Mesenteric fat pad (tissue), 1 donor: ENCODE measurements at regions not wholly inside any gene's neighbourhood (a gene's known extent, or its start where the extent isn't known, plus 50 kb on each side); places are given as distances from the start of the nearest gene placed in this dataset.

Experiments
- DNase-seq: peaks from one replicate; pipeline ENCODE4 v3.0.0-alpha.2; 2020; ENCODE audit warnings: low spot score
- donor health status: DM: yes; HTN: yes; CAD: no.

DNA sequence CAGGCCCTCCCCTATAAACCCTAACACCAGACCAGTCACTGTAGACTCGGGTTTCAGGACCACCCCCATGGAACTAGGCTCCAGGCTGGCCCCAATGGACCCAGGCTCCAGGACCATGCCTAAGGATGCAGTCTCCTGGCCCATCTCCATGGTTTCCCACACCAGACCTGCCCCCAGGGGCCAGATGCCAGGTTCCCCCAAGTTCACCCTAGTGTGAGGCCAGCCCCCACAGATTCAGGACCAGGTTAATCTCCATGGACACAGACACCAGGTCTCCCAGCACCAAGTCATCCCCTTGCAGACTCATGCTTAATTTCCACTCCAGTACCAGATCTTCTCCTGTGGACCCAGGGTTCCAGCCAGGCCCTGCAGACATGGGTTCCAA, 103.8 kb upstream of the LANCL2 start:
- DNase-seq: peak; percentile 69

DNA sequence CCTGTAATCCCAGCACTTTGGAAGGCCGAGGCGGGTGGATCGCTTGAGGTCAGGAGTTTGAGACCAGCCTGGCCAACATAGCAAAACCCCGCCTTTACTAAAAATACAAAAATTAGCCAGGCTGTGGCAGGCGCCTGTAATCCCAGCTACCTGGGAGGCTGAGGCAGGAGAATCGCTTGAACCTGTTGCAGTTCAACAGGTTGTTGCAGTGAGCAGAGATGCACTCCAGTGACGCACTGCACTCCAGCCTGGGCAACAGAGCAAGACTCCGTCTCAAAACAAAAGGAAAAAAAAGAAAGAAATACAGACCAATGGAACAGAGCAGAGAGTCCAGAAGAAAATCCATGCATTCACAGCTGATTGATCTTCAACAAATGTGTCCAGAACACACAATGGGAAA, 99.8 kb upstream of the LANCL2 start:
- DNase-seq: peak; percentile 43

DNA sequence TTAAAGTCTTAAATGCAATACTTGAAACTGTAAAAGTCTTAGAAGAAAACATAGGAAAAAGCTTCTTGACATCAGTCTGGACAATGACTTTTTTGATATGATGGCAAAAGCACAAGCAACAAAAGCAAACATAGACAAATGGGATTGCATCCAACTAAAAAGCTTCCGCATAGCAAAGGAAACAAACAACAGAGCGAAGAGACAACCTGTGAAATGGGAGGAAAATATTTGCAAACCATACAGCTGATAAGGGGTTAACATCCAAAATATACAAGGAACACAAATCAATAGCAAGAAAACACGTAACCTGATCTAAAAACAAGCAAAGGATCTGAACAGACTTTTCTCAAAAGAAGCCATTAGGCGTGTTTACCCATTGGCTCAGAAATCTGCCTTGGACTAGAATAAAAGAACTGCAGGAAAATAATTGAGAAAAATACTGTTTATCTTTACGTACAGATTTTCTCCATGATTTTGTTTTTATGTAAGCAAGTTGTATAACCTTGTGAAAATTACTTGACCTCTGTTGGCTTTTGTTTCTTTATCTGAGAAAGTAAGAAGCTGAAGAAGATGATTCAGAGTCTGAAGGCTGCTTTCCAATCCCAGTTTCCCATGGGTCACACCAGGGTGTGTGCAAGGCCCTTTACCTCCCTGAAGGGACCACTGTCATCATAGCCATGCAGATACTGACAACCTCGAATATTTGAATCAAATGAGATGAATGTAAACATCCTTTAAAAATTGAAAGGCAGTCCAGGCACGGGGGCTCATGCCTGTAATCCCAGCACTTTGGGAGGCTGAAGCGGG, 99.1 kb upstream of the LANCL2 start:
- no peak for DNase-seq

DNA sequence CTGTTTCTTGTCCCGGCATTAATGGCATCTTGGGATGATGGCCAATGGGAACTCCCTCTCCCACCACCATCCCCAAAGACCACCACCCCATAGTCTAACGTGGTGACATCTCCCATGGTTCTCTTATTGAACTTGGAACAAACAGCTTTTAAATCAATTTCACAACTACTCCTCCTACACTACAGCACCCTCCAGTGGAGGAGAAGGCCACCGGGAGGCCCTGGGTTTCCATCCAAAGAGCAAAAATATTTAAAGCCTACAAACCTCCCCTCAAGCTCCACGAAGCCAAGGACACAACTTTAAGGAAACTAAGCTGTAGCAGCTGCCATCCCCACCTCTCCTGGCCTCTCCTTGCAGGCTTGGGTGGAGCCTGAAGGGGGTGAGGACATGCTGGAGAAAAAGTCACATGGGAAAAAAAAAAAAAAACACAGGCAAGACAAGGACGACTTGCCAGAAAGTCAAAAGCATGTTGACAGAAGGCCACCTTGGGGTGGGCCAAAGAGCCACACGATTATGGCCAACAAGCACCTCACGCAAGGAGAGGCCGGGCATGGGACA, 94.0 kb upstream of the LANCL2 start:
- DNase-seq: peak; percentile 26

DNA sequence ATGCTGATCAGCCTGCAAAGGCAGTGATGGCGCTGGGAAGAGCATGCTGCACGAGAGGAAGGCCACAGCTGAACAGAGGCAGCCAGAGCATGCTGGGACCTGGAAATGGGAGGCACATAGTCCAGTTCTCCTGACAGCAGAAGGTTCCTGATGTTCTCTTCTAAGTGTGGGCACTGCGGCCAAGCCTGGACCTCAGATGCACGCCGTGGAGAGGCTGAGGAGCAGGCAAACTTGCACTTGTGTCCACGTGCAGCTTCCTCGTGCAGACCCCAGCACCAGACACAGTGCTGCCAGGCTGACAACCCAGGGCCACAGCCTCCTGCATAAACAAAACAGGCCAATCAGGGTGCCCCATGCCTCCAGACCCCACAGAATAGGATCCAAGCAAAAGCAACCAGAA, 93.5 kb upstream of the LANCL2 start:
- DNase-seq: peak; percentile 84

DNA sequence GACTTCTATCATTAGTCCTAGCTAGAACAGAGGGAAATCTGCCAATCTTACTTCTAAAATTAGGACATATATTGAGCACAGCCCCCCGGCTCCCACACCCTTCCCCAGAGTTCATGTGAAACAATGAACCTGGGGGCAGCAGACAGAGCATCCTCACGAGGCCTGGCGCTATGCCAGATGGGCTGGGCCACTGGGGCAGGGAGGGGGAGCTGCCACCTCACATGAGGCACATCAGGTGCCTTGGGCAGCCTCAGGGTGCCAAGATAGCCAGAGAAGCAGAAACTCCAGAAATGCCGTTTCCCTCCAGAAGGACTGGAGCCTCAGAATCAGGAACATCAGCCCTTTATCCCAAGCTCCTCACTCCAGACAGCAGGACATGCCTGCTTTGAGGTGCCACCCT, 92.8 kb upstream of the LANCL2 start:
- peak; percentile 83 for DNase-seq

DNA sequence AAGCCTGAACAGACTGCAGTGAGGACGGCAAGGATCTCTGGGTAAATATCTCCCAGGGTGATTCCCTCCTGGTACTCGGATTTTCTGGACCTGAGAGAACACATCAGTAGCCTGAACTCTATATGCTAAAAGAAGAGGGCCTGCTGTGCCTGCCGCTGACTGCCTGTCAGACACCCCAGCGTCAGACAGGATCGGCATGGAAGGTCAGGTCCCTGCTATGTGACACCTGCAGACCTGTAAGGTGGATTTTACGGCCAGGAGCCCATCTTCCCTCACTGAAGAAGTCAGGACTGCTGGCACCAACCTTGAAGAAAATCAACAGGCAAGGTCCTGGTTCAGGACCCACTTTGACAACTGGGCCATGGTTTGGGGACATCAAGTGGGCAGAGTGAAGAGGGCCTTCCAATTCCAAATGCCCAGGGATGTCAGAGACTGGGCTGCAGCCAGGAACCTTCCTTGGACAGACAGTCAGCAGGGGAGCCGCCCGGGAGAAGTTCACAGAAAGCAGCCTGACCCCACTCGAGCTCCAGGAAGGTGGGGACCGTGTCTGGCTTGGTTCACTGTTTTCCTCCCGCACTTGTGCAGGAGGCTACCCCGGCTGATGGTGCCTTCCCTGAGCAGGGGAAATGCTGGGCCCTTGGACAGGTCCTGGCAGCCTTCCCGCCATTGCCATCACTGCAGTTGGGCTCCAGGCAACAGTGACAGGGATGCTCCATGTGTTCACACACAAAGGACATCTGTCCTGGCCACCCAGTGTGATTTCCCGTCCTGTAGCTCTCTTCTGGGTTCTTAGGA, 91.8 kb upstream of the LANCL2 start:
- peak; percentile 81 for DNase-seq

DNA sequence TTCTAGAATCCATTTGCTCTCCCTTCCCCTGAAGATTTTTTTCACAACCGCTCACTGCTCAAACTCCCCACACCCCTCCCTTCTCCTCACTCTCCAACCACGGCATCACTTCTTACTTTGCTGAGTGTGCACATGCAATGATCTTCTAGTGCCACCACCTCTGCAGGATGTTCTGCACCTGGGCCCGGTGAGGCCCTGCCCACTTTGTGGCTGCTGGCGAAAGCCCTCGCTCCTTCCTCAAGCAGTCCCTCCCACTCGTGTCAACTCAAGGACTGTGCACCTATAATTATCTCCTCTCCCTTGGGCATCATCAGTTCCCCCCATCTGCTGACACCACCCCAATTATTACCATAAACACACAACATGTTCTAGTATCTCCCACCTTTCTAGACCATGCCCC, 91.0 kb upstream of the LANCL2 start:
- DNase-seq: peak; percentile 78

DNA sequence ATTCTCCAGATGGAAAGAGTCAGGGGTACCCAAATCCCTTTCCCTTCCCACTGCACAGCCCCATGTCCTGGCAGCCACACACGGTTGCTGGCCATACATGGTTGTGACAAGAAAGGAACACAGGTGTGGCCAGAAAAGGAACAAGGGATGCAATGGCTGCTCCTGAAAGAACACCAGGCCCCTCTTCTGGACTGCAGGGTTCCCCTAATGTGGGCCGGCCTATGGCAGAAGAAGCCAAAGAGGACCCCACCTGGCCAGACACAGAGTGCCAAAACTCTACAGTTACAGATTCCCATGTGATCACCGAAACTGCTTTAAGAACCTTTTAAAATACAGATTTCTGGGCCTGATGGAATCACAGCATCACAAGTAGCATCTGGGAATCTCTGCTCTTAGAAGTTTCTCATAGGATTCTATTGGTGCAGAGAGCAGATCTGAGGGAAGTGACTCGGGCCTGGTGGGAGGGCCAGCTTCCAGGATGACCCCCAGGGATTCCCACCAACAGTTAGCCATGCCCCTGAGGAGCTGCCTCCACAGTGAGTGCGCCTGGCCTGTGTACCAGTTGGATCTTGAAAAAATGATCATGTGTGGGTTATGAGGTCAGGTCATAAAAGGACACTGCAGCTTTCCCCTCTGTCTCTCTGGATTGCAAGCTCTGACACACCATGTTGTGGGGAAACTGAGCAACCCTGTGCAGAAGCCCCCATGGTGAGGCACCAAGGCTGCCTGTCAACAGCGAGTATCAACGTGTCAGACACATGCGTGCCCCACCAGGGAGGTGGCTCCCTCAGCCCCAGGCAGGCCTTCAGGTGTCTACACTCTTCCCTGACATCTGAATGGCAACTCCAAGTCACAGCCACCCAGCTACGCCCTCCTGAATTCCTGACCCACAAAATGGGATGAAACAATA, 89.6 kb upstream of the LANCL2 start:
- DNase-seq: peak; percentile 49

DNA sequence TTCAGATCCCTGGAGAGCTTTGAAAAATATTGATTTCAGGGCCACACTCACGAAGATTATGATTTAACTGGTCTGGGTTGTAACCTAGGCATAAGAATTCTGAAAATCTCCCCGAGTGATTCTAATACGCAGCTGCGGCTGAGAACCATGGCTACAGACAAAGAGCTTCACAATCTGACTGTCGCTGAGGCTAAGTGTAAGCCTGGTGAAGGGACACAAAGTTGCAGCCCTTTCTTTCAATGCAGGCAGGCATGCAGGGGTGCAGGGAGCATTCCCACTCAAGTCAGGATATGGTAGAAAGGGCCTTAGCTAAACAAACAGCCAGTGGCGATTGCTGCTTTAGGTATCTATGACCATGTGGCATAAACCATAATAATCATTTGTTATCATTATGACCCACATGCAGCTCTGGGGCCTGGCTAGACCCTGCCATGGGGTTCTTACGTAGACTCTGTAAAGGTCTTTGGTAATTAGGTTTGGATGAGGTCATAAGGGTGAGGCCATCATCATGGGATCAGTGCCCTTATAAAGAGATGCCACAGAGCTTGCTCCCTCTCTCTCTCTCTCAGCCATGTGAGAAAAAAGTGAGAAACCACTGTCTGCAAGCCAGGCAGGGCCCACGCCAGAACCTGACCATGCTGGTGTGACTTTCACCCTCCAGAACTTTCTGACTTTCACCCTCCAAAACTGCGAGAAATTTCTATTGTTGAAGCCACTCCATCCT, 88.4 kb upstream of the LANCL2 start:
- peak; percentile 18 for DNase-seq

DNA sequence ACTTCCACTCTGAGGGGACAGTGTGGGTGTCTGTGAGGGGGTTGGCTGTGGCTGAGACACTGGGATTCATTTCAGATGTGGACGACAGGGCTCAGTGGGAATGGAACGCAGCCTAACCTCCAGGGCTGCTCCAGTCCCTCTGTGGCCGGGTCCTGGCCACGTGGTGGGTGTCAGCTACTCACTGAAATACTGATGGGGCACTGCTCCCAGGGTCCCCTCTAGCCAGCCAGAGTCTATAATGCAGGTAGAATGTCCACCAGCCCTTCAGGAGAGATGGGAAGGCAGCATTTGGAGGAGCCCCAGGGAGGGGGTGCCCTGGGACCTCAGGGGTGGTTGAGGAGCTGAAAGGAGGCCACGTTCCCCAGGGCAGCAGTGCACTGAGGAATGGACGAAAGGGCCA, 87.2 kb upstream of the LANCL2 start:
- peak; percentile 67 for DNase-seq

DNA sequence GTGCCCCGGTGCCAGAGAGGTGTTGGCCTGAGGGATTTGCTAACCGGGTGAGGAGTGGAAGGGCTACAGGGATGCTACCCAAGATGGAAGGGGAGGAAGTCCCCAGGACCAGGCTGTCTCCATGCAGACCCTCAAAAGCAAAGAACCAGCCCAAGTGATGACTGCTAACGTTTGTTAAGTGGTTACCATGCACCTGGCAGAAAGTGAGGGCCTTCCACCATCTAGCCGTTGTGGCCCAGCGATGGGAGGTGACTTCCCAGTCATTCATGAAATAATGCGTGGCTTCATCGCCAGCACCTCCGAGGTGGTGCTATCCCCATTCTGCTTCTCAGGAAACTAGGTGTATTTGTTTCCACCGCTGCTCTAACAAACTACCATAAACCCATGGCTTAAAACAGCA, 86.8 kb upstream of the LANCL2 start:
- DNase-seq: no peak

DNA sequence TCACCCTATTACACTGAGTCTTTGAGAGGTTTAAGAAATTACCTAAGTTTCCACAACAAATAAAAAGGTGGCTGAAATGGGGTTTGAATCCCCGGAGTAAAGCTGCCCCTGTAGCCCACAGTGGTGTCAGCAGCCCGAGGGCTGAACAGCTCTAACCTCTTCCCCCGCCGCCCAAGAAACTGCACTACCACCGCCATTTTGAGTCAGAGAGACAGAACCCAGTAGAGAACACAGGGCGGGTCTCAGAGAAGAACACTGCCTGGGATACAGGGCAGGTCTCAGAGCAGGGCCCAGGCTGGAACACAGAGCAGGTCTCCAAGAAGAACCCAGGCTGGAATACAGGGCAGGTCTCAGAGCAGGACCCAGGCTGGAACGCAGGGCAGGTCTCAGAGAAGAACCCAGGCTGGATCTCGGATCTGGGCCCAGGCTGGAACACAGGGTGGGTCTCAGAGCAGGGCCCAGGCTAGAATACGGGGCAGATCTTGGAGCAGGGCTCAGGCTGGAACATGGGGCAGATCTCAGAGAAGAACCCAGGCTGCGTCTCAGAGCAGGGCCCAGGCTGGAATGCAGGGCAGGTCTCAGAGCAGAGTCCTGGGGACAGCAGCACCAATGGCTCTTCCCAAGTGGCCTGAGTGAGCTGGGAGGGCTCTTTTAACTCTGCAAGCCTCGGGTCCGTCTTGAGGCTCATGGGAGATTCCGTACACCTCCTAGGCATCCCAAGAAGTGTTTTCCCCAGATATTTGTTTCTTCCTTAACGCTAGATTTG, 85.9 kb upstream of the LANCL2 start:
- peak; percentile 72 for DNase-seq

DNA sequence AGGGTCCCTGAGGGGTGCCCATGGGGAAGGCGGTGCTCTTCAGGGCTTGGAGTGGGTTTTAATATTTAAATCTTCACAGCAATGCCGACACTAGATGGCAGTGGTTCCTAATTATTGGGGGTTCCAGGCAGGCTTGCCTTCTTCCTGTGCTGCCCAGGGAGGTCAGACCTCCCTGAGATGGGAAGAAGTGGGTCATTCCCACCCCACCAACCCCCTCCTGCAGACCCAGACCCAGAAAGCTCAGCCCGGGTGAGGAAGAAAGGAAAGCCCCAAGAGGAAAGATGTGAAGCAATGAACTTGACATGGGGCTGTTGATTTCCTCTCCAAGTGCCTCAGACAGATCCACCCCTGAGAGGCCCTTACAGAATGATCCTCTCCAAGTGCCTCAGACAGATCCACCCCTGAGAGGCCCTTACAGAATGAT, 85.1 kb upstream of the LANCL2 start:
- DNase-seq: peak; percentile 77

DNA sequence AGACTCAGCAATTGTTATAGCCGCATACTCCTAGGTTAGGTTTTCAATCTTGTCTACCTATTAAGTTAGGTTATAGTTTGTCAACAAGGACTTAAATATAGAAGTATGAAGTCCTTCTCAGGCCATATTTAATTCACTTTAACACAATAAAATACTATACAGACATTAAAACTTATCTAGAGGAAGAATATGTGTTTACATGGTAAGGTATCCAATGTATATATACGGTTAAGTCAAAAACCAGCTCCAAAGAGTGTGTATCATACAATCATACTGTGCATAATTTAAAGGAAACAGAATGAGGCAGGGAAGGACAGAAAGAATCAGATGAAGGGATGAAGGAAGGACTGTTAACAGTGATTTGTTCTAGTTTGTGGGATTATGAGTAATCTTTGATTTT, 79.5 kb upstream of the LANCL2 start:
- DNase-seq: no peak

DNA sequence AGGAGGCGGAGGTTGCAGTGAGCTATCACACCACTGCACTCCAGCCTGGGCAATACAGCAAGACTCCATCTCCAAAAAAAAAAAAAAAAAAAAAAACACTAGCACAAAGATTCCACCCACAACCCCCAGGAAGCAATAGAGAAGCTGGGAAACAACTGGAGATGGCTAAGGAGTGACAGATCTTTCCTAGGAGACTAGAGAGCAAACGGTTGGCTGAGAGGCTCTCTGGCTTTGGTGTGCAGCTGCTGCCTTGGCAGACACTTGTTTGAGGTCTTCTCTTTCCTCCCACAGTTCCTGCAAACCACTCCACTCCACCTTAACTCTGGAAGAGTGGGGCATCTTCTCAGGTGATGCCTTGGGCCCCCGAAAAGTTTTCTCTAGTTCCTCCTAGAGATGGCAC, 78.5 kb upstream of the LANCL2 start:
- DNase-seq: peak; percentile 28

DNA sequence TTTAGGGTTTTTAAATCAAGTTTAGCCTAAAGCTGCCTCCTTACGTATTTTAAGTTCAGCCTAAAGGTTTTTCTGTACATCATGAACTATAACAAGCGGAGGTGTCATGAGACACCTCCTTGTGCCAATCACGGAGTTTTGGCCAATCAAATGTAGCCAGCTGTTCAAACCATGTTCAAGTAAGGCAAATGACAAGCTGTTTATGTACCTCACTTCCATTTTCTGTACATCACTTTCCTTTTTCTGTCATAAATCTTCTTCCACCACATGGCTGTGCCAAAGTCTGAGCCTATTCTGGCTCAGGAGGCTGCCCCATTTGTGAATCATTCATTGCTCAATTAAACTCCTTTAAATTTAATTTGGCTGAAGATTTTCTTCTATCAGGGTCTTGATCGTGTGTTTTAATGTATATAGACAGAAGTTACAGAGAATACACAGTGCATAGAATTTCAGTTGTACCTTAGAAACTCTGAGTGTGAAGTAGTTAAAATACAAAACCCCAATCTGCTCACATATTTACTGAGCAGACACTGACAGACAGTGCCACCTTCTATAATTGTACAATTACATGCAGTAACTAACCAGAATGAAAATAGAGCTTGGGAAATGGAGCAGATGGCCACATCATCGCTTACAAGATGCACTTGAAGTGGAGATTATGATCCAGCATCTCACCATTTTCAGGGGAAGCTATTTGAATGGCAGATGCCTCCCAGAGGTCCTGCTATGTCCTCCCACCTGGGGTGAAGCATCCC, 76.9 kb upstream of the LANCL2 start:
- no peak for DNase-seq

DNA sequence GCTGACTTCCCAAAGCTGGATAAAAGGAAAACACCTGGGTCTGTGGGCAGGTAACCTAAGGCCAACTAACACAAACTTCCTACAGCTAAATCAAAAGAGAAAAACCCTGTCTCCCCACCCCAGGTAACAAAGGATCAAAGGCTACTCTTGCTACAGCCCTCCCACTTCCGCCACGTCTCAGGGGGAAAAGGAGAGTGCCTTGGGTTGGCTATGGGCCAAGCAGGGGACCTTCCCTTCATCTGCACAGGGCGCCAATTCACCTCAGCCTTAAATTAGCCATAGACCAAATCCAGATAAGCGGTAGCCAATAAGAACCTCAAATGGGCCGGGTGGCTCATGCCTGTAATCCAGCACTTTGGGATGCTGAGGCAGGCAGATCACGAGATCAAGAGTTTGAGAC, 69.1 kb upstream of the LANCL2 start:
- DNase-seq: no peak
